GM23338 (cell line): ENCODE measurements at regions not wholly inside any gene's neighbourhood (a gene's known extent, or its start where the extent isn't known, plus 50 kb on each side); places are given as distances from the start of the nearest gene placed in this dataset.
A peak's percentile ranks its signal among the peaks of the same experiment; 100 is the strongest.

ENCODE experiments used
- ATAC-seq: fragments of 200-7000 bp; cut with Tn5 transposase; 3 replicates; pipeline ENCODE4 v1.9.1; 2020
- DNase-seq: peaks from one replicate; pipeline ENCODE4 v3.0.0-alpha.2; 2015; ENCODE audit warnings: low spot score
- H2AFZ ChIP-seq: fragments of 200-600 bp; sonication (generic); 2 replicates; pipeline ENCODE4 v1.8.0; 2016; ENCODE audit warnings: antibody characterized with exemption, mild to moderate bottlenecking, moderate library complexity
- H3F3A ChIP-seq: fragments of 200-600 bp; sonication (generic); replicated peaks from 2 replicates; pipeline ENCODE4 v1.8.0; 2017; ENCODE audit warnings: antibody characterized with exemption, mixed run types, low read depth
- H3K27ac ChIP-seq: fragments of 200-600 bp; sonication (generic); 2 replicates; pipeline ENCODE4 v1.6.1; 2016; ENCODE audit warnings: low read depth
- H3K27me3 ChIP-seq: fragments of 200-600 bp; sonication (generic); 2 replicates; pipeline ENCODE4 v1.8.0; 2016; ENCODE audit warnings: mild to moderate bottlenecking, mixed run types, moderate library complexity; ENCODE audit not compliant: insufficient read depth
- H3K36me3 ChIP-seq: fragments of 200-600 bp; sonication (generic); 2 replicates; pipeline ENCODE4 v1.8.0; 2016; ENCODE audit warnings: mild to moderate bottlenecking; ENCODE audit not compliant: insufficient read depth
- H3K4me1 ChIP-seq: fragments of 200-600 bp; sonication (generic); 2 replicates; pipeline ENCODE4 v1.8.0; 2016; ENCODE audit warnings: mild to moderate bottlenecking, moderate library complexity; ENCODE audit not compliant: insufficient read depth
- H3K4me2 ChIP-seq: fragments of 200-600 bp; sonication (generic); 2 replicates; pipeline ENCODE4 v1.7.1; 2017; ENCODE audit warnings: mixed run types
- H3K4me3 ChIP-seq: fragments of 200-600 bp; sonication (generic); 2 replicates; pipeline ENCODE4 v1.6.1; 2016; ENCODE audit warnings: mixed run types
- H3K79me2 ChIP-seq: fragments of 200-600 bp; sonication (generic); replicated peaks from 2 replicates; pipeline ENCODE4 v1.8.0; 2017; ENCODE audit warnings: mild to moderate bottlenecking; ENCODE audit not compliant: insufficient read depth
- H3K9me2 ChIP-seq: fragments of 200-600 bp; sonication (generic); 2 replicates; pipeline ENCODE4 v1.8.0; 2017; ENCODE audit not compliant: insufficient read depth
- H4K20me1 ChIP-seq: fragments of 200-600 bp; sonication (generic); replicated peaks from 2 replicates; pipeline ENCODE4 v1.8.0; 2017; ENCODE audit warnings: mild to moderate bottlenecking; ENCODE audit not compliant: insufficient read depth
- H3K27ac Mint-ChIP-seq: 2 replicates; pipeline ENCODE4 v1.8.0; 2020; ENCODE audit warnings: inconsistent platforms, mild to moderate bottlenecking, moderate library complexity, mixed read lengths
- H3K27me3 Mint-ChIP-seq: 3 replicates; pipeline ENCODE4 v1.8.0; 2022; ENCODE audit warnings: low read depth, mild to moderate bottlenecking, moderate library complexity, mixed read lengths, inconsistent platforms; ENCODE audit not compliant: insufficient read depth, poor library complexity
- H3K36me3 Mint-ChIP-seq: 3 replicates; pipeline ENCODE4 v1.8.0; 2021; ENCODE audit warnings: low read depth, mild to moderate bottlenecking, inconsistent platforms, moderate library complexity, mixed read lengths
- H3K4me1 Mint-ChIP-seq: 3 replicates; pipeline ENCODE4 v1.8.0; 2020; ENCODE audit warnings: mild to moderate bottlenecking, inconsistent platforms, mixed read lengths
- H3K4me3 Mint-ChIP-seq: 3 replicates; pipeline ENCODE4 v1.8.0; 2021; ENCODE audit warnings: moderate library complexity, mild to moderate bottlenecking, inconsistent platforms, mixed read lengths
- H3K9me3 Mint-ChIP-seq: 3 replicates; pipeline ENCODE4 v1.8.0; 2020; ENCODE audit warnings: moderate library complexity, mild to moderate bottlenecking, inconsistent platforms, mixed read lengths
- CREB1 ChIP-seq: fragments of 250-450 bp; sonication (Bioruptor Pico); IDR thresholded peaks from 2 replicates; pipeline ENCODE4 v1.5.0; 2020; ENCODE audit warnings: low read depth, mild to moderate bottlenecking, moderate library complexity
- EZH2 ChIP-seq: fragments of 200-600 bp; sonication (generic); IDR thresholded peaks from one replicate; pipeline ENCODE4 v1.8.0; 2017; ENCODE audit warnings: antibody characterized with exemption, mild to moderate bottlenecking, low read depth; ENCODE audit not compliant: unreplicated experiment
- EZH2phosphoT487 ChIP-seq: fragments of 200-600 bp; sonication (generic); IDR thresholded peaks from one replicate; pipeline ENCODE4 v1.8.1; 2018; ENCODE audit warnings: antibody characterized with exemption; ENCODE audit not compliant: unreplicated experiment
- JUNB ChIP-seq: IDR thresholded peaks from one replicate; pipeline ENCODE4 v1.6.1; 2016; ENCODE audit warnings: antibody characterized with exemption; ENCODE audit not compliant: unreplicated experiment
- NANOG ChIP-seq: IDR thresholded peaks from 2 replicates; pipeline ENCODE4 v1.6.1; 2016; ENCODE audit warnings: antibody characterized with exemption, borderline replicate concordance
- POLR2AphosphoS5 ChIP-seq: IDR thresholded peaks from 2 replicates; pipeline ENCODE4 v1.6.1; 2016; ENCODE audit warnings: antibody characterized with exemption, low read depth
- ZNF114 ChIP-seq: fragments of 250-450 bp; sonication (Bioruptor Pico); IDR thresholded peaks from 2 replicates; pipeline ENCODE4 v1.5.0; 2020; ENCODE audit warnings: mild to moderate bottlenecking, moderate library complexity
- TF ChIP-seq, protein P1 (sequence below): fragments of 250-450 bp; sonication (Bioruptor Pico); IDR thresholded peaks from 2 replicates; pipeline ENCODE4 v1.5.0; 2020; ENCODE audit warnings: mild to moderate bottlenecking, moderate library complexity
- TF ChIP-seq, protein P2 (sequence below): IDR thresholded peaks from 2 replicates; pipeline ENCODE4 v1.6.1; 2016; ENCODE audit warnings: antibody characterized with exemption
- TF ChIP-seq, protein P3 (sequence below): IDR thresholded peaks from one replicate; pipeline ENCODE4 v1.6.1; 2018; ENCODE audit warnings: antibody characterized with exemption; ENCODE audit not compliant: unreplicated experiment

DNA sequence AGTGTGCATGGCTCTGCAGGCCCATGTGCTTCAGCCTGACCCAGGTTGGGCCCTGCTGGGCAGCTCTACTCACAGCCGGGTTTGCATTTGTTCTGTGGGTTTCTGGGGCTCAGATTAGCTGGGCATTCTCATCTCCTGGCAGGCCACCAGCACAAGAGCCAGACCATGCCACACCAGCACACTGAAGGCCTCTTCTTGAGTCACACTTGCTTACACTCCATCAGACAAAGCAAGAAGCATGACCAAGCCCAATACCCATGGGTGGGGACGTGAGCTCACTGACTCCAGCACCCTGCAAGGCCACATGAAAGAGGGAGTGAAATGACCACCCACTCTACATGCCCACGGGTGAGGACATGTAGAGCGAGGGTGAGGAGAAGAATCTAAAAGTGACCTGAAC is 257.8 kb upstream of the PPP2R2D start (continued):
- TF ChIP-seq, protein P1, sequence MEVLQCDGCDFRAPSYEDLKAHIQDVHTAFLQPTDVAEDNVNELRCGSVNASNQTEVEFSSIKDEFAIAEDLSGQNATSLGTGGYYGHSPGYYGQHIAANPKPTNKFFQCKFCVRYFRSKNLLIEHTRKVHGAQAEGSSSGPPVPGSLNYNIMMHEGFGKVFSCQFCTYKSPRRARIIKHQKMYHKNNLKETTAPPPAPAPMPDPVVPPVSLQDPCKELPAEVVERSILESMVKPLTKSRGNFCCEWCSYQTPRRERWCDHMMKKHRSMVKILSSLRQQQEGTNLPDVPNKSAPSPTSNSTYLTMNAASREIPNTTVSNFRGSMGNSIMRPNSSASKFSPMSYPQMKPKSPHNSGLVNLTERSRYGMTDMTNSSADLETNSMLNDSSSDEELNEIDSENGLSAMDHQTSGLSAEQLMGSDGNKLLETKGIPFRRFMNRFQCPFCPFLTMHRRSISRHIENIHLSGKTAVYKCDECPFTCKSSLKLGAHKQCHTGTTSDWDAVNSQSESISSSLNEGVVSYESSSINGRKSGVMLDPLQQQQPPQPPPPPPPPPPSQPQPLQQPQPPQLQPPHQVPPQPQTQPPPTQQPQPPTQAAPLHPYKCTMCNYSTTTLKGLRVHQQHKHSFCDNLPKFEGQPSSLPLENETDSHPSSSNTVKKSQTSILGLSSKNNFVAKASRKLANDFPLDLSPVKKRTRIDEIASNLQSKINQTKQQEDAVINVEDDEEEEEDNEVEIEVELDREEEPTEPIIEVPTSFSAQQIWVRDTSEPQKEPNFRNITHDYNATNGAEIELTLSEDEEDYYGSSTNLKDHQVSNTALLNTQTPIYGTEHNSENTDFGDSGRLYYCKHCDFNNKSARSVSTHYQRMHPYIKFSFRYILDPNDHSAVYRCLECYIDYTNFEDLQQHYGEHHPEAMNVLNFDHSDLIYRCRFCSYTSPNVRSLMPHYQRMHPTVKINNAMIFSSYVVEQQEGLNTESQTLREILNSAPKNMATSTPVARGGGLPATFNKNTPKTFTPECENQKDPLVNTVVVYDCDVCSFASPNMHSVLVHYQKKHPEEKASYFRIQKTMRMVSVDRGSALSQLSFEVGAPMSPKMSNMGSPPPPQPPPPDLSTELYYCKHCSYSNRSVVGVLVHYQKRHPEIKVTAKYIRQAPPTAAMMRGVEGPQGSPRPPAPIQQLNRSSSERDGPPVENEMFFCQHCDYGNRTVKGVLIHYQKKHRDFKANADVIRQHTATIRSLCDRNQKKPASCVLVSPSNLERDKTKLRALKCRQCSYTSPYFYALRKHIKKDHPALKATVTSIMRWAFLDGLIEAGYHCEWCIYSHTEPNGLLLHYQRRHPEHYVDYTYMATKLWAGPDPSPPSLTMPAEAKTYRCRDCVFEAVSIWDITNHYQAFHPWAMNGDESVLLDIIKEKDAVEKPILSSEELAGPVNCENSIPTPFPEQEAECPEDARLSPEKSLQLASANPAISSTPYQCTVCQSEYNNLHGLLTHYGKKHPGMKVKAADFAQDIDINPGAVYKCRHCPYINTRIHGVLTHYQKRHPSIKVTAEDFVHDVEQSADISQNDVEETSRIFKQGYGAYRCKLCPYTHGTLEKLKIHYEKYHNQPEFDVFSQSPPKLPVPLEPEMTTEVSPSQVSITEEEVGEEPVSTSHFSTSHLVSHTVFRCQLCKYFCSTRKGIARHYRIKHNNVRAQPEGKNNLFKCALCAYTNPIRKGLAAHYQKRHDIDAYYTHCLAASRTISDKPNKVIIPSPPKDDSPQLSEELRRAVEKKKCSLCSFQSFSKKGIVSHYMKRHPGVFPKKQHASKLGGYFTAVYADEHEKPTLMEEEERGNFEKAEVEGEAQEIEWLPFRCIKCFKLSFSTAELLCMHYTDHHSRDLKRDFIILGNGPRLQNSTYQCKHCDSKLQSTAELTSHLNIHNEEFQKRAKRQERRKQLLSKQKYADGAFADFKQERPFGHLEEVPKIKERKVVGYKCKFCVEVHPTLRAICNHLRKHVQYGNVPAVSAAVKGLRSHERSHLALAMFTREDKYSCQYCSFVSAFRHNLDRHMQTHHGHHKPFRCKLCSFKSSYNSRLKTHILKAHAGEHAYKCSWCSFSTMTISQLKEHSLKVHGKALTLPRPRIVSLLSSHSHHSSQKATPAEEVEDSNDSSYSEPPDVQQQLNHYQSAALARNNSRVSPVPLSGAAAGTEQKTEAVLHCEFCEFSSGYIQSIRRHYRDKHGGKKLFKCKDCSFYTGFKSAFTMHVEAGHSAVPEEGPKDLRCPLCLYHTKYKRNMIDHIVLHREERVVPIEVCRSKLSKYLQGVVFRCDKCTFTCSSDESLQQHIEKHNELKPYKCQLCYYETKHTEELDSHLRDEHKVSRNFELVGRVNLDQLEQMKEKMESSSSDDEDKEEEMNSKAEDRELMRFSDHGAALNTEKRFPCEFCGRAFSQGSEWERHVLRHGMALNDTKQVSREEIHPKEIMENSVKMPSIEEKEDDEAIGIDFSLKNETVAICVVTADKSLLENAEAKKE (CRISPR knock-in tag) = no peak
- TF ChIP-seq CREB1 (CRISPR knock-in tag) (no peak), EZH2 (no peak), POLR2AphosphoS5 (no peak)

DNA sequence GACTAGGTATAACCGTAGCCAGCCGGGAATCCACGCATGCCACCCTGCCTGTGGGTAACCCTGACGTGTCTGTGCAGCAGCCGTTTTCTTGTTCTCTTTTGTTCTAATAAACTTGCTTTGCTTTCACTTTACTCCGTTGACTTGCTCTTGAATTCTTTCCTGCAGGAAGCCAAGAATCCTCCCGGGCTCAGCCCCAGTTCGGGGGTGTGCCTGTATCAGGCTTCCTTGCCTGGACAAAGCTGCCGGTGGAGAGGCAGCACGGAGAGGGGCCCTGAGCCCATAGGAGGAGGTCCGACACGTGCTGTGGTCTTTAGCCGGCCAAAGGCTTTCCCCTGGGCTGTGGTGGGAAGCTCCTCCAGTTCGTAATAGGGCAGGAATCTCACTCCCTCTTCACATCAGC is 256.5 kb upstream of the PPP2R2D start:
- peaks cover 12% of the 10 kb centered on the region for H3K27me3 Mint-ChIP-seq
- H3K36me3 Mint-ChIP-seq = no peaks in the 10 kb centered on the region
- no peak overlapping the region for H3K4me2 ChIP-seq
- no peak overlapping the region for H3K4me3 ChIP-seq
- H3K27ac ChIP-seq = no peak overlapping the region
- peaks cover 7% of the 10 kb centered on the region for H3K4me1 ChIP-seq
- H3K36me3 ChIP-seq = no peaks in the 10 kb centered on the region
- H3F3A ChIP-seq = no peaks in the 10 kb centered on the region
- no peak for DNase-seq
- 0 out of 2 replicates have a peak overlapping the region, but pooled peaks have one; percentile 12 for H3K27ac Mint-ChIP-seq
- no peaks in the 10 kb centered on the region for H4K20me1 ChIP-seq
- peak overlapping the region; percentile 52; the same call in 1 of the 2 replicates for H2AFZ ChIP-seq
- H3K4me3 Mint-ChIP-seq = no peak overlapping the region
- H3K27me3 ChIP-seq = no peaks in the 10 kb centered on the region
- H3K4me1 Mint-ChIP-seq = peaks cover 30% of the 10 kb centered on the region
- H3K79me2 ChIP-seq = no peaks in the 10 kb centered on the region
- H3K9me3 Mint-ChIP-seq = peaks cover 12% of the 10 kb centered on the region
- H3K9me2 ChIP-seq = no peaks in the 10 kb centered on the region
- no peak for ATAC-seq
- TF ChIP-seq NANOG (no peak), ZNF114 (CRISPR knock-in tag) (no peak), EZH2 (no peak), JUNB (no peak), EZH2phosphoT487 (no peak)
- TF ChIP-seq, protein P2, sequence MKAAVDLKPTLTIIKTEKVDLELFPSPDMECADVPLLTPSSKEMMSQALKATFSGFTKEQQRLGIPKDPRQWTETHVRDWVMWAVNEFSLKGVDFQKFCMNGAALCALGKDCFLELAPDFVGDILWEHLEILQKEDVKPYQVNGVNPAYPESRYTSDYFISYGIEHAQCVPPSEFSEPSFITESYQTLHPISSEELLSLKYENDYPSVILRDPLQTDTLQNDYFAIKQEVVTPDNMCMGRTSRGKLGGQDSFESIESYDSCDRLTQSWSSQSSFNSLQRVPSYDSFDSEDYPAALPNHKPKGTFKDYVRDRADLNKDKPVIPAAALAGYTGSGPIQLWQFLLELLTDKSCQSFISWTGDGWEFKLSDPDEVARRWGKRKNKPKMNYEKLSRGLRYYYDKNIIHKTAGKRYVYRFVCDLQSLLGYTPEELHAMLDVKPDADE = no peak
- TF ChIP-seq, protein P3, sequence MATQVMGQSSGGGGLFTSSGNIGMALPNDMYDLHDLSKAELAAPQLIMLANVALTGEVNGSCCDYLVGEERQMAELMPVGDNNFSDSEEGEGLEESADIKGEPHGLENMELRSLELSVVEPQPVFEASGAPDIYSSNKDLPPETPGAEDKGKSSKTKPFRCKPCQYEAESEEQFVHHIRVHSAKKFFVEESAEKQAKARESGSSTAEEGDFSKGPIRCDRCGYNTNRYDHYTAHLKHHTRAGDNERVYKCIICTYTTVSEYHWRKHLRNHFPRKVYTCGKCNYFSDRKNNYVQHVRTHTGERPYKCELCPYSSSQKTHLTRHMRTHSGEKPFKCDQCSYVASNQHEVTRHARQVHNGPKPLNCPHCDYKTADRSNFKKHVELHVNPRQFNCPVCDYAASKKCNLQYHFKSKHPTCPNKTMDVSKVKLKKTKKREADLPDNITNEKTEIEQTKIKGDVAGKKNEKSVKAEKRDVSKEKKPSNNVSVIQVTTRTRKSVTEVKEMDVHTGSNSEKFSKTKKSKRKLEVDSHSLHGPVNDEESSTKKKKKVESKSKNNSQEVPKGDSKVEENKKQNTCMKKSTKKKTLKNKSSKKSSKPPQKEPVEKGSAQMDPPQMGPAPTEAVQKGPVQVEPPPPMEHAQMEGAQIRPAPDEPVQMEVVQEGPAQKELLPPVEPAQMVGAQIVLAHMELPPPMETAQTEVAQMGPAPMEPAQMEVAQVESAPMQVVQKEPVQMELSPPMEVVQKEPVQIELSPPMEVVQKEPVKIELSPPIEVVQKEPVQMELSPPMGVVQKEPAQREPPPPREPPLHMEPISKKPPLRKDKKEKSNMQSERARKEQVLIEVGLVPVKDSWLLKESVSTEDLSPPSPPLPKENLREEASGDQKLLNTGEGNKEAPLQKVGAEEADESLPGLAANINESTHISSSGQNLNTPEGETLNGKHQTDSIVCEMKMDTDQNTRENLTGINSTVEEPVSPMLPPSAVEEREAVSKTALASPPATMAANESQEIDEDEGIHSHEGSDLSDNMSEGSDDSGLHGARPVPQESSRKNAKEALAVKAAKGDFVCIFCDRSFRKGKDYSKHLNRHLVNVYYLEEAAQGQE = no peak
